ENCODE measurements at regions not wholly inside any gene's neighbourhood (a gene's known extent, or its start where the extent isn't known, plus 50 kb on each side); places are given as distances from the start of the nearest gene placed in this dataset.
"Not testable (repeated sequence)": the region's sequence is repeated elsewhere in the genome, so short reads cannot be mapped to it uniquely, and the experiment has no call there.

GRCh38 chr21:28162052-28162451, 830.6 kb downstream of the LTN1 start:
- intact Hi-C loops (cut with micrococcal nuclease); H3K27me3 Mint-ChIP-seq (ENCODE audit: low read depth in 3 of 3); H4K20me1 ChIP-seq (ENCODE audit: insufficient read depth, low read length); H3K36me3 Mint-ChIP-seq; H2AFZ ChIP-seq (ENCODE audit: insufficient read depth, low read depth, low read length, poor library complexity, severe bottlenecking); H3K4me1 Mint-ChIP-seq; H3K4me2 ChIP-seq (replicated peaks; ENCODE audit: extremely low read depth, low read length, poor library complexity, severe bottlenecking); H3K27ac ChIP-seq (ENCODE audit: low read depth in 1 of 2, low read length in 2 of 2); H3K27ac Mint-ChIP-seq; H3K36me3 ChIP-seq (replicated peaks in 1 of 2; ENCODE audit: control insufficient read depth in 1 of 2, insufficient read depth in 2 of 2, low read length in 2 of 2); H3K4me3 Mint-ChIP-seq; H3K79me2 ChIP-seq (ENCODE audit: insufficient read depth, low read length); H3K9ac ChIP-seq (ENCODE audit: insufficient read depth, low read length, poor library complexity, severe bottlenecking); H3K4me1 ChIP-seq (ENCODE audit: control insufficient read depth in 1 of 2, insufficient read depth in 2 of 2, low read length in 2 of 2); H3K9me3 ChIP-seq (replicated peaks in 1 of 2; ENCODE audit: control insufficient read depth in 1 of 2, insufficient read depth in 1 of 2, low read length in 2 of 2); H3K27me3 ChIP-seq (ENCODE audit: control insufficient read depth in 2 of 2, insufficient read depth in 2 of 2, low read length in 2 of 2); DNase-seq; H3K4me3 ChIP-seq (replicated peaks in 1 of 3; ENCODE audit: low read depth in 2 of 3, low read length in 3 of 3): not testable (repeated sequence)
- peaks cover 2 to 14% (median 11%) of the 10 kb centered on the region in 7 donors for H3K9me3 Mint-ChIP-seq
- WGBS (ENCODE audit: insufficient coverage): 94% methylated on average over 12 of the region's 15 CpGs

DNA sequence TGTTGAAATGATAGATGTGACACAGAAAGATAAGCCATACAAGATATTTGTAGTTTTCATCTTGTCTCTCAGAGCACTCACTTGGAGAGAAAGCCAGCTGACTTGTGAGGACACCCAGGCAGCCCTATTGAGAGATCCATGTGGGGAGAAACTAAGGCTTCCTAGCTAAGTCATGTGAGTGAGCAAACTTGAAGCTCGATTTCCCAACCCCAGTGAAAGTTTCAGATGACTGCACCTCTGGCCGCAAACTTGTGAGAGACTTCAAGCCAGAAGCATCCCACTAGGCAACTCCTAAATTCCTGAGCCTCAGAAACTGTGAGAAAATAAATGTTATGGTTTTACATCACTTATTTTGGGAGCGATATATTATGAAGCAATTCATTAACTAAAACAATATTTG, 832.3 kb downstream of the LTN1 start:
- Histone ChIP-seq H3K27ac (ENCODE audit: low read depth in 1 of 2, low read length in 2 of 2) (no peak overlapping the region), H4K20me1 (ENCODE audit: insufficient read depth, low read length) (no peaks in the 10 kb centered on the region), H3K4me3 (replicated peaks in 1 of 3; ENCODE audit: low read depth in 2 of 3, low read length in 3 of 3) (no peak overlapping the region), H3K4me1 (ENCODE audit: control insufficient read depth in 1 of 2, insufficient read depth in 2 of 2, low read length in 2 of 2) (no peaks in the 10 kb centered on the region), H3K9ac (ENCODE audit: insufficient read depth, low read length, poor library complexity, severe bottlenecking) (no peak overlapping the region), H3K27me3 (ENCODE audit: control insufficient read depth in 2 of 2, insufficient read depth in 2 of 2, low read length in 2 of 2) (no peaks in the 10 kb centered on the region), H3K9me3 (replicated peaks in 1 of 2; ENCODE audit: control insufficient read depth in 1 of 2, insufficient read depth in 1 of 2, low read length in 2 of 2) (no peaks in the 10 kb centered on the region), H3K4me2 (replicated peaks; ENCODE audit: extremely low read depth, low read length, poor library complexity, severe bottlenecking) (no peak overlapping the region), H3K79me2 (ENCODE audit: insufficient read depth, low read length) (no peaks in the 10 kb centered on the region), H2AFZ (ENCODE audit: insufficient read depth, low read depth, low read length, poor library complexity, severe bottlenecking) (no peak overlapping the region), H3K36me3 (replicated peaks in 1 of 2; ENCODE audit: control insufficient read depth in 1 of 2, insufficient read depth in 2 of 2, low read length in 2 of 2) (no peaks in the 10 kb centered on the region)
- Mint-ChIP-seq H3K36me3 (no peaks in the 10 kb centered on the region), H3K4me3 (no peak overlapping the region), H3K27ac (no peak overlapping the region), H3K27me3 (ENCODE audit: low read depth in 3 of 3) (peaks cover 0 to 1% (median 0%) of the 10 kb centered on the region in 3 donors), H3K4me1 (no peaks in the 10 kb centered on the region), H3K9me3 (peaks cover 2 to 14% (median 8%) of the 10 kb centered on the region in 7 donors)
- no peak for TF ChIP-seq CTCF (IDR thresholded peaks at IDR 0.05)
- intact Hi-C loops (cut with micrococcal nuclease): no loop called here
- no CpG with 5 or more reads among the region's 3 CpGs for WGBS (ENCODE audit: insufficient coverage)
- DNase-seq: no peak
